Type B pancreatic cell (in vitro differentiated cells): ENCODE measurements at regions not wholly inside any gene's neighbourhood (a gene's known extent, or its start where the extent isn't known, plus 50 kb on each side); places are given as distances from the start of the nearest gene placed in this dataset.

Experiments
- DNase-seq: peaks from one replicate; pipeline ENCODE4 v3.0.0; 2021; ENCODE audit warnings: mixed read lengths; ENCODE audit not compliant: unreplicated experiment; ENCODE audit errors: extremely low spot score
- H3K27ac Mint-ChIP-seq: 2 replicates; pipeline ENCODE4 v1.8.0; 2021; ENCODE audit warnings: mild to moderate bottlenecking, mixed read lengths
- H3K27me3 Mint-ChIP-seq: 2 replicates; pipeline ENCODE4 v1.8.0; 2021; ENCODE audit warnings: mixed read lengths
- H3K36me3 Mint-ChIP-seq: 2 replicates; pipeline ENCODE4 v1.8.0; 2021; ENCODE audit warnings: mixed read lengths
- H3K4me1 Mint-ChIP-seq: one replicate; pipeline ENCODE4 v1.8.0; 2021; ENCODE audit warnings: mixed read lengths; ENCODE audit not compliant: unreplicated experiment
- H3K4me3 Mint-ChIP-seq: 2 replicates; pipeline ENCODE4 v1.8.0; 2021; ENCODE audit warnings: mild to moderate bottlenecking, mixed read lengths
- H3K9me3 Mint-ChIP-seq: 2 replicates; pipeline ENCODE4 v1.8.0; 2021; ENCODE audit warnings: mixed read lengths
- CTCF ChIP-seq: fragments of 200-600 bp; sonication (generic); conservative IDR thresholded peaks from 2 replicates; pipeline ENCODE4 v1.5.0; 2021; ENCODE audit warnings: antibody characterized with exemption, mild to moderate bottlenecking

GRCh38 chr11:109267293-109268095 lies 154.5 kb upstream of the C11orf87 start:
- no peak overlapping the region for H3K4me3 Mint-ChIP-seq
- peaks cover 11% of the 10 kb centered on the region for H3K9me3 Mint-ChIP-seq
- no peaks in the 10 kb centered on the region for H3K36me3 Mint-ChIP-seq
- no peaks in the 10 kb centered on the region for H3K27me3 Mint-ChIP-seq
- H3K27ac Mint-ChIP-seq, result no peak overlapping the region
- no peaks in the 10 kb centered on the region for H3K4me1 Mint-ChIP-seq
- no peak for TF ChIP-seq CTCF
- no peak for DNase-seq

- no peak overlapping the region for H3K4me3 Mint-ChIP-seq
- no peaks in the 10 kb centered on the region for H3K36me3 Mint-ChIP-seq
- DNase-seq, result no peak
- H3K27me3 Mint-ChIP-seq, result peaks cover 3% of the 10 kb centered on the region
- no peak for TF ChIP-seq CTCF
- H3K9me3 Mint-ChIP-seq, result peaks cover 17% of the 10 kb centered on the region
- H3K27ac Mint-ChIP-seq, result no peak overlapping the region
- H3K4me1 Mint-ChIP-seq, result peaks cover 4% of the 10 kb centered on the region
Measured at GRCh38 chr11:109275931-109276330, 146.1 kb upstream of the C11orf87 start.

GRCh38 chr11:109285465-109285864 lies 136.5 kb upstream of the C11orf87 start:
- H3K4me3 Mint-ChIP-seq, result no peak overlapping the region
- no peaks in the 10 kb centered on the region for H3K4me1 Mint-ChIP-seq
- no peaks in the 10 kb centered on the region for H3K36me3 Mint-ChIP-seq
- no peak overlapping the region for H3K27ac Mint-ChIP-seq
- peaks cover 2% of the 10 kb centered on the region for H3K9me3 Mint-ChIP-seq
- TF ChIP-seq CTCF, result no peak
- H3K27me3 Mint-ChIP-seq, result no peaks in the 10 kb centered on the region
- no peak for DNase-seq

GRCh38 chr11:109291553-109291952 lies 130.4 kb upstream of the C11orf87 start:
- H3K27me3 Mint-ChIP-seq, result no peaks in the 10 kb centered on the region
- H3K36me3 Mint-ChIP-seq, result no peaks in the 10 kb centered on the region
- H3K9me3 Mint-ChIP-seq, result no peaks in the 10 kb centered on the region
- H3K4me3 Mint-ChIP-seq, result no peak overlapping the region
- TF ChIP-seq CTCF, result no peak
- no peak for DNase-seq
- no peaks in the 10 kb centered on the region for H3K4me1 Mint-ChIP-seq
- H3K27ac Mint-ChIP-seq, result no peak overlapping the region

- no peaks in the 10 kb centered on the region for H3K27me3 Mint-ChIP-seq
- no peaks in the 10 kb centered on the region for H3K9me3 Mint-ChIP-seq
- no peak overlapping the region for H3K4me3 Mint-ChIP-seq
- no peak overlapping the region for H3K27ac Mint-ChIP-seq
- TF ChIP-seq CTCF, result no peak
- no peak for DNase-seq
- H3K4me1 Mint-ChIP-seq, result no peaks in the 10 kb centered on the region
- no peaks in the 10 kb centered on the region for H3K36me3 Mint-ChIP-seq
Measured at GRCh38 chr11:109298865-109299264, 123.1 kb upstream of the C11orf87 start.
